ENCODE measurements at regions not wholly inside any gene's neighbourhood (a gene's known extent, or its start where the extent isn't known, plus 50 kb on each side); places are given as distances from the start of the nearest gene placed in this dataset.

DNA sequence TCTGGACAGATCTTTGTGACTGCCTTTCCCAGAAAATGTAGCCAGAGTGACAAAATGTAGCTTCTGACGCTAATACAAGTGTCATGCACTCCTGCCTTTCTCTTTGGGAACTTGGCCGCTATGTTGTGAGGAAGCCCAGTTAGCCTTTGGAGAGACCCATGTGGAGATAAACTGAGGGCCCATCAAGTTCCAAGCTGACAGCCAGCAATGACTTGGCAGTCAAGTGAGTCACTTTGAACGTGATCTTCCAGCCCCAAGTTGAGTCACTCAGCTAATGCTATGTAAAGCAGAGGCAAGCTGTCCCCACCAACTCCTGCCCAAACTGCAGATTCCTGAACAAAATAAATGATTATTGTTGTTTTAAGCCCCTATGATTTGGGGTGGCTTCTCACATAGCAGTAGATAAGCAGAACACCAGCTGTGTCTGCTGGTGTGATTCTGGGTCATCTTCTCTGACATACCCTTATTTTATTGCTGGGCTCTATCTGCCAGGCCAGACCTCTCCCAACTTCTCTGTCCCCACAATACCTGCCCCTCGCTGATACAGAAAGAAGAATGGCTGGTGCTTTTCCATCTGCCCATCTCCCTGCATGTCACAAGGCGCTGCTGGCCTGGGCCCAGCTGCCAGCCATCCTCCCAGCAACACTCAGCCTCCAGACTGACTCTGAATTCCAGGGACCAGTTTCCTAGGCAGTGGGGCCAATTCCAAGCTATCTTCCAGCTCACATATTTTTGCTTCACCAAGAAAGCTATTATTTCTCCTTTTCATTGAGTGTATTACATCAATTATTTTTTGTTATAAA, 274.8 kb downstream of the LRFN2 start:
- peak; percentile 13 for DNase-seq

DNA sequence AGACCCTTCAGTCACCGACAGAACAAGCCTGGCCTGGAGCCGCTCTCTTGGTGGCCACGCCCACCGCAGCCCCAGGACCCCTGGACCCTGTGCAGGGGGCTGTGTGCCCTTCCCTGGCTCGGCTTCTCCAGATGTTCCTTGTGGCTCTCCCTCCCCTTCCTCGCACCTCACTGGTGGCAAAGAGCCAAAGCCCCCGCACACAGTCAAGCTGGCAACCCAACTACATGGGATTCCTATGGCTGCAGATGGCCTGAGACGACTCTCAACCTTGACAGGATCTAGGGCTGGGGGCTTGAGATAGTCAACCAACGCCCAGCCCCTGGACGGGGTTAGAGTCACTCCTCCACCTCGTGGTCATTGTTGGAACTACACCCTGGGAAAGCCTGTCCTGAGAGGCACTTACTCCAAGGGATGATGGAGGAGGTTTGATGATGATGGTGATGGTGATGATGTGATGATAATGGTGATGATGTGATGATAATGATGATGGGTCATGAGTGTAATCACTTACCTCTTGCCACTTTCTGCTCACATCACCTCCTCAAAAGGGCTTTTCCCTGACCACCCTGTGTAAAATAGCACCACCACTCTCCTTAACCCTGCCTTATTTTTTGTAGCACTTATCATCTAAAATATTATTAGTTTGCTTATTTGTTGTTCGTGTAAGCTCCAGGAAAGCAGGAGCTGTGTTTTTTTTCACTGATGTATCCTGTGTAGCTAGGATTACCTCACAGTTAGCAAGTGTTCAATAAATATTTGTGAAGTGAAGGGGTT, 278.4 kb downstream of the LRFN2 start:
- DNase-seq = peak; percentile 49

DNA sequence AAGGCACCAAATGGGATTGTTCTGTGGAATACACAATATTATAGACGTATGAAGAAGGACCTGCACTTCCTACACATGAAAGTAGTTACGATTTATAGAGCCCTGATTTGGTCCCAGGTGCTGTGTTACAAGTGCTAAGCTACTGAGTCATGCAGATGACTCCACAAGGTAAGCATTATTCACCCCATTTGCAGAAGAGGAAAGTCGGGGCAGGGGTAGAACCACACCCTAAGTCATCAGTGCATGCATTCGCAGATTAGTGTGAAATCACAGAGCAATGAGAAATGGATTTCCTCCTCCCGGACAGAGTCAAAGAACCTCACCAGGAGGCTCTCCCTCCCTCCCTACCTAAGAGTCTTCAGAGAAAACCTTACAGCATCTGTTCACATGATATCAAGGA, 279.5 kb downstream of the LRFN2 start:
- DNase-seq = no peak

GRCh38 chr6:40302856-40303454, 284.2 kb downstream of the LRFN2 start:
- DNase-seq = no peak

DNA sequence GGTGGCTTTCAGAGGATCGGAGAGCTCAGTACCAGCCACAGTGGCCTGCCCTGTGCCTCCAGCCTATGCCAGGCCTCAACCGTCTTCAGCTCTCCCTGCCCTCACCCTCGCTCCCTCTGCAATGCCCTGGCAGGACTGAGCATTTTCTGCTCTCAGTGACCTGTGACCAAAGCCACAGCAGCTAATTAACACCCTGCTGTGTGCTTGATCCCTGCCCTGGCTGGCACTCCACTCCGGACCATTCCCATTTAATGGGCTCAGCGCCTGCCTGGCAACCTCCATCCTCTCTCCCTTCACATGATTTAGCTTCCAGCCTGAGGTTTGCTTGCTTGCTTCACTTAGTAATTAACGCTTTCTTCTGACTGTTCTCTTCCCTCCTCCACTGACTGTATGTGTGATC, 287.5 kb downstream of the LRFN2 start:
- no peak for DNase-seq

GRCh38 chr6:40298207-40298606, 289.0 kb downstream of the LRFN2 start:
- DNase-seq = no peak

DNA sequence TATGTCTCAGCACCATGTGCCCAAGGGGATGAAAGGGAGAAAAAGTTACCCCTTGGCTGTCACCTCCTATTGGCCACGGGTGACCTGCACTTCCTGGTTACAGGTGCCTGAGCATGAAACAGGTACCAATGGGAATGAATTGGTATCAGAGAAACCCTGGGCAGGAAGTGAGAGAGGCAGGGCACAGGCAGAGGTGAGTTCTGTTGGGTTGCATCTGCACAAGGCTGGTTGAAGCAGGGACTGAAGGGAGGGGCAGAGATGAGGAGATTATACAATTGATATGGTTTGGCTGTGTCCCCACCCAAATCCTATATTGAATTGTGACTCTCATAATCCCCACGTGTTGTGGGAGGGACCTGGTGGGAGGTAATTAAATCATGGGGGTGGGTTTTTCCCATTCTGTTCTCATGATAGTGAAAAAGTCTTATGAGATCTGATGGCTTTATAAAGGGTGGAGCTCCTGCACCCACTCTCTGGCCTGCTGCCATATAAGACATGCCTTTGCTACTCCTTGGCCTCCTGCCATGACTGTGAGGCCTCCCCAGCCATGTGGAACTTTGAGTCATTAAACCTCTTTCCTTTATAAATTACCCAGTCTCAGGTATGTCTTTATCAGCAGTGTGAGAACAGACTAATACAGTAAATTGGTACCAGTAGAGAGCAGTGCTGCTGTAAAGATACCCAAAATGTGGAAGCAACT, 291.8 kb downstream of the LRFN2 start:
- DNase-seq = peak; percentile 17

GRCh38 chr6:40293460-40294185, 293.5 kb downstream of the LRFN2 start:
- DNase-seq = no peak

- DNase-seq = no peak
These were observed 294.1 kb downstream of the LRFN2 start for GRCh38 chr6:40293060-40293459.

DNA sequence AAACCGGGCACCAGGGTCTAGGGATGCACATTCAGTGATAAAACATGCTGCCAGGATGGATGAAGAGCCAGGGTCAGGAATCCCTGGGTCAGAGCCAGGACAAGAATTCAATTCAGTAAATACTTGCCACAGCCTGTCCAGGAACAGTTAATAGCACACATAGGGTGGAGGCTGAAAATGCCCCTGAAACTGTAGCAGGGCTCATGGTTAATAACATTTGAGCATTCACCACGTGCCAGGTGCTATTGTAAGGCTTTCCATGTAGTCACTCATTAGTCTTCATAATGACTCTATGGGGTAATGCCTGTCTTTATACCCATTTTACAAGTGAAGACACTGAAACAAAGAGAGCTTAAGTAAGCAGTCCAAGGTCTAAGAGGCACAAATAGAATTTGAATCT, 296.3 kb downstream of the LRFN2 start:
- DNase-seq = no peak

GRCh38 chr6:40288919-40289318, 298.2 kb downstream of the LRFN2 start:
- DNase-seq = no peak

- DNase-seq = no peak
These were observed 299.8 kb downstream of the LRFN2 start for GRCh38 chr6:40287296-40287850.

- DNase-seq = no peak
These were observed 300.4 kb downstream of the LRFN2 start for GRCh38 chr6:40286721-40287120.

- no peak for DNase-seq
These were observed 301.2 kb downstream of the LRFN2 start for GRCh38 chr6:40285996-40286395.

DNA sequence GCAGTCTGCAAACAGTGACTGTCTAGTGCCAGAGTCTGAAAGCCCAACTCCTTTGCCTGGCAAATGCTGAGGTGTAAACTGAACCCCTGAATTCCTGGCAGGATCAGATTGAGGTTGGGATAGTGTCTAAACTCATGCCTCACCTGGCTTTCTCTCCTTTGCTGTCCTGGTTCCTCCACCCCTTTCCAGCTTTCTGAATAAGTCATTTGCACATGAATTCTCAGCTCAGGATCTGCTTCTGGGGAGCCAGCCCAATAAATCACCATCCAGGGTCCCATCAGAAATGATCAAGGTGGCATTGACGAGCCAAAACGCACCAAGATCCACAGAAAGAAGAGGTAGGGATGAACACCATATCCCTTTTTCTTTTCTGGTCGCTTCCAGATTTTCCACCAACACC, 301.6 kb downstream of the LRFN2 start:
- DNase-seq = no peak

GRCh38 chr6:40282986-40283385, 304.2 kb downstream of the LRFN2 start:
- DNase-seq = no peak

- no peak for DNase-seq
These were observed 305.8 kb downstream of the LRFN2 start for GRCh38 chr6:40281402-40281801.

DNA sequence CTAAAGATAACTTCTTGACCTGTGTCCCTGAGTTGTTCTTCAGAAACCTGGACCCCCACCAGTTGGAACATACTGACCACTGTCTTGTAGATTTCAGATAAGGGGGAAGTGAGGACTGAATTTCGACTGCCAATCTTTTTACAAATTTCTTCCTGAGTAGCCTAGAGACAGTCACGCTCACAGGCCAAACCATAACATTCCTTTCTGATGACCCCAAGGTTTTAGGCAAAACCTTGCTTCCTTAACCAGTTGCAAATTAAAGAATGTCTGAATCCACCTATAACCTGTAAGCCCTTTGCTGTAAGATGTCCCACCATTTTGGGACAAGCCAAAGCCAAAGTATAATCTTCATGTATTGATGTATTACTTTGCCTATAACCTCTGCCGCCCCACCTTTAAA, 306.9 kb downstream of the LRFN2 start:
- DNase-seq = no peak

GRCh38 chr6:40276141-40276540, 311.0 kb downstream of the LRFN2 start:
- DNase-seq = no peak

GRCh38 chr6:40274058-40274457, 313.1 kb downstream of the LRFN2 start:
- DNase-seq = no peak

DNA sequence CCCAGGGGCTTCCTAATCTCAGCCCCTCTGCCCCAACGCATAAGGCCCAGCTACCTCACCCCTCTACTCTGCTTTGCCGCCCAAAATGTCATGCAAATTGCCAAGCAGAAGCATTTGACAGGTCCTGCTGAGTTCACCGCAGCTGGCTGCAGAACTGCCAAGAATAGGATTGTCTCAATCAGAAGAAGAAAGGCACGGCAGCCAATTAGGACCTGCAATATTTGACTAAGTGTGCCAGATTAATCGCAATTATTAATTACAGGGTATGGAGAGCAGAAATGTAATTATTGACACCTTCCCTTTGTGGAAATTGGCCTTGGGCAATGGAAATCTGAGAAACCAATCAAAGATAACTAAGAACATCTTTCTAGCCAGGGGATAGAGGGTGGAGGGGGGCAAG, 318.6 kb downstream of the LRFN2 start:
- DNase-seq = no peak

GRCh38 chr6:40268166-40268565, 319.0 kb downstream of the LRFN2 start:
- DNase-seq = no peak

All from fibroblast of skin of abdomen (primary cell).